ENCODE measurements at regions not wholly inside any gene's neighbourhood (a gene's known extent, or its start where the extent isn't known, plus 50 kb on each side); places are given as distances from the start of the nearest gene placed in this dataset.

DNA sequence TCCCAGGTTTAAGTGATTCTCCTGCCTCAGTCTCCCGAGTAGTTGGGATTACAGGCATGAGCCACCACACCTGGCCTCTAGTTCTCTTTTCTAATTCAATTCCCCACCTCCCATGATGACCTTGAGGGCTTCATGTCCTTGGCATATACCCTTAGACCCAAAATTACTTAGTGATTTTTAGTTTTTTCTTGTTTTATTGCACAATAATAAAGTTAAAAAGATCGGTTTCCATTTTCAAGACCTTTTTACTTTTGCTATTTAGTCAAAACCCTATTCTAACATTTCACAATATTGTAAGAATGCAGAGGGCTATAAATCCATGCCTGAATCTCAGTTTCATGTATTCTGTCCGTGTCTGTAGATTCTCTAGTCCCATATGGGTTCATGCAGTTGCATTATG lies 354.6 kb upstream of the FANCL start:
- ATAC-seq (no peak), FAIRE-seq (no peak), DNase-seq (ENCODE audit: low read depth in 1 of 2, low spot score in 1 of 2) (no peak)
- CTCF ChIA-PET = no interaction called here
- H3K4me1 ChIP-seq = no peaks in the 10 kb centered on the region
- POLR2A ChIA-PET = no interaction called here
- WGBS (ENCODE audit: missing lambda C conversion rate) = 31% methylated on average over 3 of the region's 3 CpGs
- no peak overlapping the region for H3K4me3 ChIP-seq
- H3K9me3 ChIP-seq = no peaks in the 10 kb centered on the region
- H3K27ac ChIP-seq = no peak overlapping the region
- H3K4me2 ChIP-seq = no peak overlapping the region
- TF ChIP-seq SMC3 (IDR thresholded peaks at IDR 0.05) (no peak), EP300 (IDR thresholded peaks at IDR 0.05) (no peak), MYC (IDR thresholded peaks at IDR 0.05; ENCODE audit: borderline replicate concordance, low read length) (no peak), RCOR1 (IDR thresholded peaks at IDR 0.05; ENCODE audit: low read depth, low read length) (no peak), RAD21 (conservative IDR thresholded peaks at IDR 0.05 in 1 of 2, IDR thresholded peaks at IDR 0.05 in 1 of 2) (no peak), KDM1A (IDR thresholded peaks at IDR 0.05; ENCODE audit: low read depth) (no peak), ZSCAN20 (CRISPR knock-in tag; IDR thresholded peaks at IDR 0.05) (no peak), RNF2 (IDR thresholded peaks at IDR 0.05; ENCODE audit: borderline replicate concordance, low read depth) (no peak), SREBF2 (IDR thresholded peaks at IDR 0.05) (no peak), EHMT2 (IDR thresholded peaks at IDR 0.05; ENCODE audit: low read depth) (no peak), JUN (IDR thresholded peaks at IDR 0.05) (no peak)
- TF ChIP-seq, protein P1, sequence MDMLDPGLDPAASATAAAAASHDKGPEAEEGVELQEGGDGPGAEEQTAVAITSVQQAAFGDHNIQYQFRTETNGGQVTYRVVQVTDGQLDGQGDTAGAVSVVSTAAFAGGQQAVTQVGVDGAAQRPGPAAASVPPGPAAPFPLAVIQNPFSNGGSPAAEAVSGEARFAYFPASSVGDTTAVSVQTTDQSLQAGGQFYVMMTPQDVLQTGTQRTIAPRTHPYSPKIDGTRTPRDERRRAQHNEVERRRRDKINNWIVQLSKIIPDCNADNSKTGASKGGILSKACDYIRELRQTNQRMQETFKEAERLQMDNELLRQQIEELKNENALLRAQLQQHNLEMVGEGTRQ (IDR thresholded peaks at IDR 0.05) = no peak
- TF ChIP-seq, protein P2, sequence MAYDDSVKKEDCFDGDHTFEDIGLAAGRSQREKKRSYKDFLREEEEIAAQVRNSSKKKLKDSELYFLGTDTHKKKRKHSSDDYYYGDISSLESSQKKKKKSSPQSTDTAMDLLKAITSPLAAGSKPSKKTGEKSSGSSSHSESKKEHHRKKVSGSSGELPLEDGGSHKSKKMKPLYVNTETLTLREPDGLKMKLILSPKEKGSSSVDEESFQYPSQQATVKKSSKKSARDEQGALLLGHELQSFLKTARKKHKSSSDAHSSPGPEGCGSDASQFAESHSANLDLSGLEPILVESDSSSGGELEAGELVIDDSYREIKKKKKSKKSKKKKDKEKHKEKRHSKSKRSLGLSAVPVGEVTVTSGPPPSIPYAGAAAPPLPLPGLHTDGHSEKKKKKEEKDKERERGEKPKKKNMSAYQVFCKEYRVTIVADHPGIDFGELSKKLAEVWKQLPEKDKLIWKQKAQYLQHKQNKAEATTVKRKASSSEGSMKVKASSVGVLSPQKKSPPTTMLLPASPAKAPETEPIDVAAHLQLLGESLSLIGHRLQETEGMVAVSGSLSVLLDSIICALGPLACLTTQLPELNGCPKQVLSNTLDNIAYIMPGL (CRISPR knock-in tag; IDR thresholded peaks at IDR 0.05; ENCODE audit: borderline replicate concordance) = no peak

DNA sequence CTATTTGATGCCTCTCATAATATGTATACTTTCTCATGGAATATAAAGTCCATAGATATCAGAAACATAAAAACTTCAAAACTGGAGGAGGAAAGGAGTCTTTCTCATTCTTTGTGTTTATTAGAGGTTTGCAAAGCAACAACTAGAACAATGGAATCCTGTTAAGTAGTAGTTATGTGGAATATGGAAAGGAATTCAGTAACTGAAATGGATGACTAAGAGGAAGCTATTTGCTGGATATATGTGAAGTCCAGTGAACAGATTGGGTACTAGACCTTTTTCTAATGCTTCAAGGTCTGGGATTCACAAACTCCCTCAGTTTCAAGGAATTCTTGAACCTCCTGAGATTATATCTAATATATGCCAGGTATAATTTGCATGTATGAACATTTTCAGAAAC lies 353.6 kb upstream of the FANCL start:
- TF ChIP-seq, protein P3, sequence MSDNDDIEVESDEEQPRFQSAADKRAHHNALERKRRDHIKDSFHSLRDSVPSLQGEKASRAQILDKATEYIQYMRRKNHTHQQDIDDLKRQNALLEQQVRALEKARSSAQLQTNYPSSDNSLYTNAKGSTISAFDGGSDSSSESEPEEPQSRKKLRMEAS (IDR thresholded peaks at IDR 0.05) = no peak
- TF ChIP-seq HDAC2 (IDR thresholded peaks at IDR 0.05) (no peak), TP53 (CRISPR knock-in tag; IDR thresholded peaks at IDR 0.05) (no peak), PHF8 (IDR thresholded peaks at IDR 0.05; ENCODE audit: borderline replicate concordance, low read depth) (no peak), ZFP36 (IDR thresholded peaks at IDR 0.05; ENCODE audit: borderline replicate concordance, partially characterized antibody) (no peak), RNF2 (IDR thresholded peaks at IDR 0.05; ENCODE audit: borderline replicate concordance, low read depth) (no peak), EP300 (IDR thresholded peaks at IDR 0.05) (no peak), RCOR1 (IDR thresholded peaks at IDR 0.05; ENCODE audit: low read depth, low read length) (no peak), ZC3H11A (IDR thresholded peaks at IDR 0.05) (no peak), KDM5A (IDR thresholded peaks at IDR 0.05) (no peak), CHD2 (IDR thresholded peaks at IDR 0.05; ENCODE audit: low read length, partially characterized antibody) (no peak), CHD4 (IDR thresholded peaks at IDR 0.05; ENCODE audit: borderline replicate concordance) (no peak), EHMT2 (IDR thresholded peaks at IDR 0.05; ENCODE audit: low read depth) (no peak), JUN (IDR thresholded peaks at IDR 0.05) (no peak)
- TF ChIP-seq, protein P2 (CRISPR knock-in tag; IDR thresholded peaks at IDR 0.05; ENCODE audit: borderline replicate concordance) = no peak
- TF ChIP-seq, protein P1 (IDR thresholded peaks at IDR 0.05) = no peak
- CTCF ChIA-PET = no interaction called here
- H3K4me2 ChIP-seq = no peak overlapping the region
- no peaks in the 10 kb centered on the region for H3K9me3 ChIP-seq
- ATAC-seq = no peak
- POLR2A ChIA-PET = no interaction called here
- no peak overlapping the region for H3K4me3 ChIP-seq
- DNase-seq (ENCODE audit: low read depth in 1 of 2, low spot score in 1 of 2) = no peak
- H3K27ac ChIP-seq = no peak overlapping the region
- no peaks in the 10 kb centered on the region for H3K4me1 ChIP-seq
- FAIRE-seq = peak; percentile 28

All from A549 (cell line).